IMR-90 (cell line): ENCODE measurements at regions not wholly inside any gene's neighbourhood (a gene's known extent, or its start where the extent isn't known, plus 50 kb on each side); places are given as distances from the start of the nearest gene placed in this dataset.

Source experiments
- BHLHE40 ChIP-seq: fragments of 150-350 bp; IDR thresholded peaks from 2 replicates; pipeline ENCODE4 v1.6.1; 2016; ENCODE audit warnings: mild to moderate bottlenecking, low read depth, low read length
- CEBPB ChIP-seq: IDR thresholded peaks from 2 replicates; pipeline ENCODE4 v1.6.1; 2012; ENCODE audit warnings: low read depth, low read length, improper control_type of control experiment
- CTCF ChIP-seq: conservative IDR thresholded peaks from 2 replicates; pipeline ENCODE4 v1.5.1; 2012; ENCODE audit warnings: mild to moderate bottlenecking, low read depth, low read length, improper control_type of control experiment
- FOS ChIP-seq: fragments of 150-350 bp; IDR thresholded peaks from 2 replicates; pipeline ENCODE4 v1.6.1; 2016; ENCODE audit warnings: low read depth, low read length
- NFE2L2 ChIP-seq: fragments of 150-350 bp; IDR thresholded peaks from 2 replicates; pipeline ENCODE4 v1.6.1; 2016; ENCODE audit warnings: low read depth, mild to moderate bottlenecking, low read length
- POLR2A ChIP-seq: IDR thresholded peaks from 2 replicates; pipeline ENCODE4 v1.6.1; 2012; ENCODE audit warnings: mild to moderate bottlenecking, low read depth, low read length
- RCOR1 ChIP-seq: IDR thresholded peaks from 2 replicates; pipeline ENCODE4 v1.6.1; 2012; ENCODE audit warnings: mild to moderate bottlenecking, low read length, improper control_type of control experiment; ENCODE audit not compliant: insufficient replicate concordance

GRCh38 chr15:26097216-26097615, 234.1 kb upstream of the ATP10A start:
- TF ChIP-seq CTCF (no peak), CEBPB (no peak), POLR2A (no peak), BHLHE40 (no peak), NFE2L2 (no peak), RCOR1 (no peak), FOS (no peak)
